ENCODE measurements at regions not wholly inside any gene's neighbourhood (a gene's known extent, or its start where the extent isn't known, plus 50 kb on each side); places are given as distances from the start of the nearest gene placed in this dataset.

DNA sequence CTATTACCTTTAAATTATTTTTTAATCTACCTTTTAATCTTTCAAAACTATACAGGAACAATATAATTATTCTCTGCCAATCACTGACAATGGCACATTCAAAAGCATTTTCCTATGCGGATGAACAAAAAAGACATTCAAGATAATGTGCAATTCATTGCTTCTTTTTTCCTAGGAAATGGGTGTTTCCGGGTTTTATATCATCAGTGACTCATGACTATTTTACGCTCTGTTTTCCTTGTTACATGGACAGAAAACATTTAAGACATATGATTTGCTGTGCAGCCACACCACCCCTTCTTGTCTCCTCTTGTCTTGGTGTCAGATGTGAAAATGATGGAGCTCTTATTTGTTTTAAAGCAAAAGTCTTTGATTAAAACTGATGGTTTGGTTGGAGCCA lies 184.7 kb upstream of the LINC00305 start:
- Histone ChIP-seq H3K4me3 (ENCODE audit: low read length) (no peak overlapping the region), H3K9ac (ENCODE audit: extremely low read depth, low read length, poor library complexity, severe bottlenecking) (no peak overlapping the region)
- TF ChIP-seq, protein P1, sequence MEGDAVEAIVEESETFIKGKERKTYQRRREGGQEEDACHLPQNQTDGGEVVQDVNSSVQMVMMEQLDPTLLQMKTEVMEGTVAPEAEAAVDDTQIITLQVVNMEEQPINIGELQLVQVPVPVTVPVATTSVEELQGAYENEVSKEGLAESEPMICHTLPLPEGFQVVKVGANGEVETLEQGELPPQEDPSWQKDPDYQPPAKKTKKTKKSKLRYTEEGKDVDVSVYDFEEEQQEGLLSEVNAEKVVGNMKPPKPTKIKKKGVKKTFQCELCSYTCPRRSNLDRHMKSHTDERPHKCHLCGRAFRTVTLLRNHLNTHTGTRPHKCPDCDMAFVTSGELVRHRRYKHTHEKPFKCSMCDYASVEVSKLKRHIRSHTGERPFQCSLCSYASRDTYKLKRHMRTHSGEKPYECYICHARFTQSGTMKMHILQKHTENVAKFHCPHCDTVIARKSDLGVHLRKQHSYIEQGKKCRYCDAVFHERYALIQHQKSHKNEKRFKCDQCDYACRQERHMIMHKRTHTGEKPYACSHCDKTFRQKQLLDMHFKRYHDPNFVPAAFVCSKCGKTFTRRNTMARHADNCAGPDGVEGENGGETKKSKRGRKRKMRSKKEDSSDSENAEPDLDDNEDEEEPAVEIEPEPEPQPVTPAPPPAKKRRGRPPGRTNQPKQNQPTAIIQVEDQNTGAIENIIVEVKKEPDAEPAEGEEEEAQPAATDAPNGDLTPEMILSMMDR (conservative IDR thresholded peaks at IDR 0.05) = no peak

DNA sequence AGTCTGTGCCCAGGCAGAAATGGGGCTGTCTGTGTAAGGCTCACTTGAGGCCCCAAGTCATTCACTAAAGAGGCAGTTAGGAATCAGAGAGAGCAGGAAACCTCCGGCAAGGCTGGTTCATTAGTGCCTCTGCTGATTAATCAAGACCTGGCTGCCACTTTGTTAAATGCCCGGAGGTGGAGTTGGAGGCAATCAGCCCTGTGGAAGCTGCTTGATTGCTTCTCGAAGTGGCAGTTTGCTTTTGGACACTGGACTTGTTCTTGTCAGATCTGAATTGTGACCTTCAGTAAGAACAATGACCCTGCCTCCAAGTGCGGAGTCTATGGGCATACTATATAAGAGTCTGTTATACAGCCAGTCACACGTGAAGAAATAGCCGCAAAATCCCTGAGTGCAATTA lies 183.9 kb upstream of the LINC00305 start:
- 93 to 100% methylated on average over 6 of the region's 6 CpGs for WGBS, 2 experiments (ENCODE audit: insufficient coverage in 1 of 2, insufficient read length in 1 of 2)
- TF ChIP-seq, protein P1 (conservative IDR thresholded peaks at IDR 0.05) = no peak

More for the DNA sequence above, 184.7 kb upstream of the LINC00305 start:
- Histone ChIP-seq H3K27ac (ENCODE audit: low read depth, low read length) (no peak overlapping the region), H3K36me3 (ENCODE audit: control insufficient read depth, insufficient read depth, low read length) (no peaks in the 10 kb centered on the region), H3K27me3 (ENCODE audit: control insufficient read depth, insufficient read depth, low read length, poor library complexity, severe bottlenecking) (no peaks in the 10 kb centered on the region), H3K4me1 (ENCODE audit: control insufficient read depth, insufficient read depth, low read length) (no peaks in the 10 kb centered on the region), H3K9me3 (ENCODE audit: control insufficient read depth, low read length) (no peaks in the 10 kb centered on the region)
- DNase-seq = no peak
- Mint-ChIP-seq H3K4me3 (no peak overlapping the region), H3K27ac (no peak overlapping the region), H3K4me1 (no peaks in the 10 kb centered on the region), H3K27me3 (ENCODE audit: insufficient read depth) (no peaks in the 10 kb centered on the region), H3K36me3 (ENCODE audit: low read depth) (no peaks in the 10 kb centered on the region), H3K9me3 (no peaks in the 10 kb centered on the region)
- WGBS, 2 experiments (ENCODE audit: insufficient coverage in 1 of 2, insufficient read length in 1 of 2) = 84 to 95% methylated on average over 2 to 3 of the region's 3 CpGs

DNA sequence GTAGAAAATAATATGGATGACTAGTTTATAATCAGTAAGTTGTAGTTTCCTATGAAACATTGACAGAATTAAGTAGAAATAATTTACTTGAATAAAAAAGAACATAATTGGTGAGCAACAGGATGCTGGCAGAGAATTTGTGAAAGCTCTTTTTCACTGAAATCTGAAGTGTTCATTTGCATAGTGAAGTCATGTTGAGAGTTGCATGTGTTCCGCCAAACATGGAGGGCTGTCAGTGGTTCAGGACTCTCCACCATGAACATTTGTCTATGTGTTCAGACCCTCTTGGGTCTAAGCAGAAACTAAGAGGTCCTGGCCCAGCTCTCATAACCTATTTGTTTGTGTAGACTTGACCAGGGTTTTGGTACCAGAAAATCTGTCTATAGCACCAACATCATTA lies 182.5 kb upstream of the LINC00305 start:
- H3K4me3 Mint-ChIP-seq = no peak overlapping the region
- Histone ChIP-seq H3K36me3 (ENCODE audit: control insufficient read depth, insufficient read depth, low read length) (no peaks in the 10 kb centered on the region), H3K4me3 (ENCODE audit: low read length) (no peak overlapping the region), H3K9me3 (ENCODE audit: control insufficient read depth, low read length) (no peaks in the 10 kb centered on the region), H3K4me1 (ENCODE audit: control insufficient read depth, insufficient read depth, low read length) (no peaks in the 10 kb centered on the region), H3K27ac (ENCODE audit: low read depth, low read length) (no peak overlapping the region), H3K9ac (ENCODE audit: extremely low read depth, low read length, poor library complexity, severe bottlenecking) (no peak overlapping the region), H3K27me3 (ENCODE audit: control insufficient read depth, insufficient read depth, low read length, poor library complexity, severe bottlenecking) (no peaks in the 10 kb centered on the region)
- no peak for DNase-seq
- TF ChIP-seq, protein P1 (conservative IDR thresholded peaks at IDR 0.05) = no peak
- H3K27me3 Mint-ChIP-seq (ENCODE audit: insufficient read depth) = no peaks in the 10 kb centered on the region
- no peaks in the 10 kb centered on the region for H3K9me3 Mint-ChIP-seq
- no peak overlapping the region for H3K27ac Mint-ChIP-seq
- no peaks in the 10 kb centered on the region for H3K36me3 Mint-ChIP-seq (ENCODE audit: low read depth)
- 91 to 100% methylated on average over 1 of the region's 1 CpG for WGBS, 2 experiments (ENCODE audit: insufficient coverage in 1 of 2, insufficient read length in 1 of 2)
- no peaks in the 10 kb centered on the region for H3K4me1 Mint-ChIP-seq

More for the DNA sequence above, 183.9 kb upstream of the LINC00305 start:
- H3K27me3 ChIP-seq (ENCODE audit: control insufficient read depth, insufficient read depth, low read length, poor library complexity, severe bottlenecking) = no peaks in the 10 kb centered on the region
- H3K36me3 ChIP-seq (ENCODE audit: control insufficient read depth, insufficient read depth, low read length) = no peaks in the 10 kb centered on the region
- no peak overlapping the region for H3K27ac Mint-ChIP-seq
- H3K9ac ChIP-seq (ENCODE audit: extremely low read depth, low read length, poor library complexity, severe bottlenecking) = no peak overlapping the region
- no peaks in the 10 kb centered on the region for H3K27me3 Mint-ChIP-seq (ENCODE audit: insufficient read depth)
- no peak overlapping the region for H3K4me3 Mint-ChIP-seq
- H3K4me3 ChIP-seq (ENCODE audit: low read length) = no peak overlapping the region
- H3K27ac ChIP-seq (ENCODE audit: low read depth, low read length) = no peak overlapping the region
- DNase-seq = no peak
- H3K9me3 ChIP-seq (ENCODE audit: control insufficient read depth, low read length) = no peaks in the 10 kb centered on the region
- H3K4me1 ChIP-seq (ENCODE audit: control insufficient read depth, insufficient read depth, low read length) = no peaks in the 10 kb centered on the region
- H3K4me1 Mint-ChIP-seq = no peaks in the 10 kb centered on the region
- no peaks in the 10 kb centered on the region for H3K36me3 Mint-ChIP-seq (ENCODE audit: low read depth)
- no peaks in the 10 kb centered on the region for H3K9me3 Mint-ChIP-seq

Data from endodermal cell (in vitro differentiated cells).